ENCODE measurements at regions not wholly inside any gene's neighbourhood (a gene's known extent, or its start where the extent isn't known, plus 50 kb on each side); places are given as distances from the start of the nearest gene placed in this dataset.

GRCh38 chr3:144200466-144200865, 228.8 kb downstream of the DIPK2A start:
- POLR2A ChIA-PET (ENCODE audit: low non-redundant PET): no interaction called here

GRCh38 chr3:144221761-144222160, 250.1 kb downstream of the DIPK2A start:
- CTCF ChIA-PET: no interaction called here
- POLR2A ChIA-PET (ENCODE audit: low non-redundant PET): no interaction called here
- Histone ChIP-seq H3K4me1 (ENCODE audit: insufficient read depth, low read length, poor library complexity, severe bottlenecking) (no peaks in the 10 kb centered on the region), H3K36me3 (ENCODE audit: insufficient read depth, low read length, poor library complexity, severe bottlenecking) (no peaks in the 10 kb centered on the region), H3K27ac (ENCODE audit: low read depth, low read length, poor library complexity, severe bottlenecking) (no peak overlapping the region), H3K27me3 (replicated peaks; ENCODE audit: insufficient read depth, low read depth, low read length, poor library complexity) (no peaks in the 10 kb centered on the region), H3K4me3 (ENCODE audit: low read depth, low read length, poor library complexity, severe bottlenecking) (no peak overlapping the region), H3K9me3 (ENCODE audit: low read depth, low read length, poor library complexity, severe bottlenecking) (no peaks in the 10 kb centered on the region)
- no TSS peak for BruUV-seq (replicated peaks)
- no peak for DNase-seq (ENCODE audit: low spot score)
- intact Hi-C loops (cut with micrococcal nuclease; ENCODE audit: unreplicated experiment): no loop called here
- TF ChIP-seq EZH2 (IDR thresholded peaks at IDR 0.05; ENCODE audit: borderline replicate concordance, low read depth, low read length, poor library complexity, severe bottlenecking): no peak
- TF ChIP-seq CTCF (conservative IDR thresholded peaks at IDR 0.05; ENCODE audit: low read depth, low read length): no peak

More at GRCh38 chr3:144200466-144200865, 228.8 kb downstream of the DIPK2A start:
- no peaks in the 10 kb centered on the region for H3K27me3 ChIP-seq (replicated peaks; ENCODE audit: insufficient read depth, low read depth, low read length, poor library complexity)
- no peak overlapping the region for H3K4me3 ChIP-seq (ENCODE audit: low read depth, low read length, poor library complexity, severe bottlenecking)
- no peaks in the 10 kb centered on the region for H3K9me3 ChIP-seq (ENCODE audit: low read depth, low read length, poor library complexity, severe bottlenecking)
- intact Hi-C loops (cut with micrococcal nuclease; ENCODE audit: unreplicated experiment): no loop called here
- no peaks in the 10 kb centered on the region for H3K4me1 ChIP-seq (ENCODE audit: insufficient read depth, low read length, poor library complexity, severe bottlenecking)
- TF ChIP-seq EZH2 (IDR thresholded peaks at IDR 0.05; ENCODE audit: borderline replicate concordance, low read depth, low read length, poor library complexity, severe bottlenecking): no peak
- TF ChIP-seq CTCF (conservative IDR thresholded peaks at IDR 0.05; ENCODE audit: low read depth, low read length): no peak
- BruUV-seq (replicated peaks): no TSS peak
- CTCF ChIA-PET: no interaction called here
- H3K27ac ChIP-seq (ENCODE audit: low read depth, low read length, poor library complexity, severe bottlenecking): no peak overlapping the region
- no peaks in the 10 kb centered on the region for H3K36me3 ChIP-seq (ENCODE audit: insufficient read depth, low read length, poor library complexity, severe bottlenecking)
- DNase-seq (ENCODE audit: low spot score): no peak

GRCh38 chr3:144229330-144229729, 257.7 kb downstream of the DIPK2A start:
- H3K4me1 ChIP-seq (ENCODE audit: insufficient read depth, low read length, poor library complexity, severe bottlenecking): no peaks in the 10 kb centered on the region
- H3K36me3 ChIP-seq (ENCODE audit: insufficient read depth, low read length, poor library complexity, severe bottlenecking): no peaks in the 10 kb centered on the region
- CTCF ChIA-PET: no interaction called here
- H3K4me3 ChIP-seq (ENCODE audit: low read depth, low read length, poor library complexity, severe bottlenecking): no peak overlapping the region
- POLR2A ChIA-PET (ENCODE audit: low non-redundant PET): no interaction called here
- BruUV-seq (replicated peaks): no TSS peak
- intact Hi-C loops (cut with micrococcal nuclease; ENCODE audit: unreplicated experiment): no loop called here
- DNase-seq (ENCODE audit: low spot score): no peak
- H3K27ac ChIP-seq (ENCODE audit: low read depth, low read length, poor library complexity, severe bottlenecking): no peak overlapping the region
- no peaks in the 10 kb centered on the region for H3K27me3 ChIP-seq (replicated peaks; ENCODE audit: insufficient read depth, low read depth, low read length, poor library complexity)
- no peak for TF ChIP-seq EZH2 (IDR thresholded peaks at IDR 0.05; ENCODE audit: borderline replicate concordance, low read depth, low read length, poor library complexity, severe bottlenecking)
- TF ChIP-seq CTCF (conservative IDR thresholded peaks at IDR 0.05; ENCODE audit: low read depth, low read length): no peak
- no peaks in the 10 kb centered on the region for H3K9me3 ChIP-seq (ENCODE audit: low read depth, low read length, poor library complexity, severe bottlenecking)

Data from A673 (cell line).